GM19240 (cell line): ENCODE measurements at regions not wholly inside any gene's neighbourhood (a gene's known extent, or its start where the extent isn't known, plus 50 kb on each side); places are given as distances from the start of the nearest gene placed in this dataset.
"Not testable (repeated sequence)": the region's sequence is repeated elsewhere in the genome, so short reads cannot be mapped to it uniquely, and the experiment has no call there.

Experiments
- DNase-seq: peaks from one replicate; pipeline ENCODE4 v3.0.0; 2011; ENCODE audit warnings: low spot score; ENCODE audit not compliant: insufficient read length

GRCh38 chr7:115357703-115357999 lies 435.8 kb downstream of the MDFIC start:
- DNase-seq, result no peak

- no peak for DNase-seq
Observed at GRCh38 chr7:115356999-115357702, 435.3 kb downstream of the MDFIC start.

GRCh38 chr7:115356139-115356746 lies 434.3 kb downstream of the MDFIC start:
- DNase-seq, result no peak

GRCh38 chr7:115354925-115355324 lies 433.0 kb downstream of the MDFIC start:
- no peak for DNase-seq

- DNase-seq, result no peak
Observed at GRCh38 chr7:115352375-115352774, 430.5 kb downstream of the MDFIC start.

GRCh38 chr7:115350764-115351163 lies 428.9 kb downstream of the MDFIC start:
- no peak for DNase-seq

- no peak for DNase-seq
Observed at GRCh38 chr7:115349635-115350034, 427.7 kb downstream of the MDFIC start.

- DNase-seq, result no peak
Observed at GRCh38 chr7:115346685-115347084, 424.8 kb downstream of the MDFIC start.

GRCh38 chr7:115340828-115341227 lies 418.9 kb downstream of the MDFIC start:
- DNase-seq, result no peak

GRCh38 chr7:115338016-115338415 lies 416.1 kb downstream of the MDFIC start:
- DNase-seq, result no peak

- no peak for DNase-seq
Observed at GRCh38 chr7:115332691-115333090, 410.8 kb downstream of the MDFIC start.

GRCh38 chr7:115329006-115329405 lies 407.1 kb downstream of the MDFIC start:
- DNase-seq, result no peak

GRCh38 chr7:115328018-115328417 lies 406.1 kb downstream of the MDFIC start:
- DNase-seq, result no peak

- no peak for DNase-seq
Observed at GRCh38 chr7:115327326-115327725, 405.4 kb downstream of the MDFIC start.

GRCh38 chr7:115319541-115319940 lies 397.6 kb downstream of the MDFIC start:
- no peak for DNase-seq

GRCh38 chr7:115310316-115310715 lies 388.4 kb downstream of the MDFIC start:
- not testable (repeated sequence) for DNase-seq

GRCh38 chr7:115306586-115306985 lies 384.7 kb downstream of the MDFIC start:
- no peak for DNase-seq

GRCh38 chr7:115300231-115300870 lies 378.5 kb downstream of the MDFIC start:
- DNase-seq, result no peak

GRCh38 chr7:115299397-115300037 lies 377.6 kb downstream of the MDFIC start:
- no peak for DNase-seq

GRCh38 chr7:115297656-115298055 lies 375.8 kb downstream of the MDFIC start:
- no peak for DNase-seq

GRCh38 chr7:115293628-115294240 lies 371.8 kb downstream of the MDFIC start:
- DNase-seq, result no peak

- DNase-seq, result no peak
Observed at GRCh38 chr7:115292381-115292780, 370.5 kb downstream of the MDFIC start.
